ENCODE measurements at regions not wholly inside any gene's neighbourhood (a gene's known extent, or its start where the extent isn't known, plus 50 kb on each side); places are given as distances from the start of the nearest gene placed in this dataset.

DNA sequence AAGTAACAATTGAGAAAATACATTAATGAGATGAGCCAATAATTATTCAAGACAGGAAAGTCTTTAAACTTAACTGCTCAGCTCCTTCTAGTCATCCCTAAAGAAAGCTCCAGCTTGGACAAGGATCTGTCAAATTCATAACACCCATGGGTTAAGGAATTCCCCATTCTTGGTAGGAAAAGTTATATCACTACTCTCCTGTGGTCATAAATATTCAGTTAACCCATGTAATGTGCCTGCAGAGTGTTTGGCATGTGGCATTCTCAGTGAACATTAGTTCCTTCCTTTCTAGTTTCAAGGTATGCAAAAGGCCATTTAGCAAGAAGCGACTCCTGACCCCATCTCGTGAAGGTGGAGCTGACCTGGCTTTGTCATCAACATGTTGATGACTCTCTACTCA lies 76.7 kb upstream of the VCAM1 start:
- Histone ChIP-seq H2AFZ (ENCODE audit: low read length) (no peak overlapping the region), H3K23ac (ENCODE audit: insufficient read length) (no peak overlapping the region), H3K4me1 (replicated peaks in 1 of 4; ENCODE audit: control insufficient read depth in 3 of 4, insufficient read depth in 4 of 4, low read length in 3 of 4) (no peaks in the 10 kb centered on the region), H2BK120ac (replicated peaks; ENCODE audit: low read depth, low read length) (no peak overlapping the region), H2BK12ac (ENCODE audit: low read depth, low read length) (no peak overlapping the region), H3K23me2 (ENCODE audit: low read depth, low read length) (no peaks in the 10 kb centered on the region; the same call in 1 of the 2 replicates), H3K36me3 (ENCODE audit: control insufficient read depth in 2 of 4, insufficient read depth in 4 of 4, low read length in 3 of 4) (no peaks in the 10 kb centered on the region; a peak in 2 of 8 replicates), H3K14ac (ENCODE audit: insufficient read length) (no peak overlapping the region), H4K8ac (ENCODE audit: extremely low read depth, insufficient read depth, low read length) (no peak overlapping the region), H3K27ac (ENCODE audit: low read depth, low read length) (no peak overlapping the region), H3K4ac (replicated peaks; ENCODE audit: insufficient read length, low read depth, low read length) (no peak overlapping the region), H3K9ac (replicated peaks in 1 of 4; ENCODE audit: extremely low read depth in 1 of 4, low read depth in 3 of 4, low read length in 3 of 4) (no peak overlapping the region), H3K18ac (ENCODE audit: extremely low read depth, low read length) (no peak overlapping the region), H3K79me2 (ENCODE audit: control insufficient read depth in 1 of 2, insufficient read depth in 2 of 2, low read length in 2 of 2) (no peaks in the 10 kb centered on the region; a peak in 1 of 4 replicates), H2BK15ac (ENCODE audit: low read length) (no peak overlapping the region), H2AK5ac (ENCODE audit: low read depth, low read length) (no peak overlapping the region), H4K91ac (replicated peaks; ENCODE audit: insufficient read length, low read length) (no peak overlapping the region), H2BK20ac (ENCODE audit: low read length) (no peak overlapping the region), H2BK5ac (ENCODE audit: low read depth, low read length) (no peak overlapping the region), H3K79me1 (ENCODE audit: low read depth, low read length) (no peaks in the 10 kb centered on the region), H4K5ac (ENCODE audit: insufficient read length, low read depth, low read length) (no peak overlapping the region), H3K27me3 (replicated peaks in 1 of 4; ENCODE audit: control insufficient read depth in 3 of 4, extremely low read depth in 1 of 4, insufficient read depth in 3 of 4, low read length in 3 of 4) (no peaks in the 10 kb centered on the region), H3K56ac (replicated peaks; ENCODE audit: insufficient read length, low read depth, low read length) (no peak overlapping the region), H4K20me1 (replicated peaks in 1 of 2; ENCODE audit: control insufficient read depth in 1 of 2, insufficient read depth in 2 of 2, low read length in 2 of 2) (no peaks in the 10 kb centered on the region), H3K4me2 (ENCODE audit: insufficient read depth in 1 of 2, low read depth in 2 of 2, low read length in 2 of 2) (no peak overlapping the region), H3K9me3 (ENCODE audit: insufficient read depth in 2 of 2, low read depth in 1 of 2, low read length in 1 of 2) (peaks cover 11 to 12% of the 10 kb centered on the region in 2 experiments), H3K4me3 (ENCODE audit: extremely low read depth in 1 of 4, insufficient read depth in 2 of 4, low read depth in 3 of 4, low read length in 4 of 4) (no peak overlapping the region)
- ChIA-PET POLR2A (ENCODE audit: partially characterized antibody) (no interaction called here), CTCF (ENCODE audit: partially characterized antibody) (interaction anchor here (0.7 kb wide), 1 partner anchor 40 kb away, joined by 3 read pairs; no protein-coding TSS in a partner anchor)
- TF ChIP-seq RFX5 (IDR thresholded peaks at IDR 0.05; ENCODE audit: borderline replicate concordance, low read depth, low read length), result no peak
- FAIRE-seq (no peak), DNase-seq (ENCODE audit: low read depth in 1 of 2, low spot score in 2 of 2) (no peak)
- WGBS, 2 experiments (ENCODE audit: extremely low coverage in 1 of 2, insufficient coverage in 1 of 2, insufficient read length in 1 of 2, insufficient replicate concordance in 2 of 2, low coverage in 1 of 2, low lambda C conversion rate in 2 of 2, missing lambda C conversion rate in 1 of 2), result 94% methylated on average over 2 of the region's 2 CpGs; no CpG with 5 or more reads in 1 of the 2 experiments

All from H1 (cell line).